IMR-90 (cell line): ENCODE measurements at regions not wholly inside any gene's neighbourhood (a gene's known extent, or its start where the extent isn't known, plus 50 kb on each side); places are given as distances from the start of the nearest gene placed in this dataset.

Source experiments
- BHLHE40 ChIP-seq: fragments of 150-350 bp; IDR thresholded peaks from 2 replicates; pipeline ENCODE4 v1.6.1; 2016; ENCODE audit warnings: mild to moderate bottlenecking, low read depth, low read length
- FOS ChIP-seq: fragments of 150-350 bp; IDR thresholded peaks from 2 replicates; pipeline ENCODE4 v1.6.1; 2016; ENCODE audit warnings: low read depth, low read length
- POLR2A ChIP-seq: IDR thresholded peaks from 2 replicates; pipeline ENCODE4 v1.6.1; 2012; ENCODE audit warnings: mild to moderate bottlenecking, low read depth, low read length
- RAD21 ChIP-seq: IDR thresholded peaks from 2 replicates; pipeline ENCODE4 v1.6.1; 2012; ENCODE audit warnings: low read length, improper control_type of control experiment
- RCOR1 ChIP-seq: IDR thresholded peaks from 2 replicates; pipeline ENCODE4 v1.6.1; 2012; ENCODE audit warnings: mild to moderate bottlenecking, low read length, improper control_type of control experiment; ENCODE audit not compliant: insufficient replicate concordance
- TF ChIP-seq, protein P1 (sequence below): conservative IDR thresholded peaks from 2 replicates; pipeline ENCODE4 v1.5.1; 2012; ENCODE audit warnings: mild to moderate bottlenecking, low read depth, low read length, improper control_type of control experiment

DNA sequence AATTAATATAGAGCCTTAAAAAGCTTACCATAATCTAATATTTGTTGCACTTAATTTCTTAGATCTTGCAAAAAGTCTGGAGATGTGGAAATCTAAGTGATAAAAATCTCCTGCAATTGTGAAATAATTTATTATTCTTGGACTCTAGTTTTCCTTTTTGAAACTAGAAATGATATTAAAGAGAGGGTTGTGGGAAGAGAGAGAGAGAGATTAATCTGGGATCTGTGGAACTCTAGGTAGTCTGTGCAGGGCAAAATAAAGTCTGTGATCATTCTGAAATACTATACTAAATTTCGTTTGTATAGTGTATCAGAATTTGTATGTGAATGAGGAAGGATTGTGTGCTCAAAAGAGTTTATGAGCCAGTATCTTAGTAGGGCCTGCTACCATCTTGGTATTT, 692.3 kb downstream of the RWDD3 start:
- no peak for TF ChIP-seq BHLHE40
- no peak for TF ChIP-seq POLR2A
- TF ChIP-seq, protein P1, sequence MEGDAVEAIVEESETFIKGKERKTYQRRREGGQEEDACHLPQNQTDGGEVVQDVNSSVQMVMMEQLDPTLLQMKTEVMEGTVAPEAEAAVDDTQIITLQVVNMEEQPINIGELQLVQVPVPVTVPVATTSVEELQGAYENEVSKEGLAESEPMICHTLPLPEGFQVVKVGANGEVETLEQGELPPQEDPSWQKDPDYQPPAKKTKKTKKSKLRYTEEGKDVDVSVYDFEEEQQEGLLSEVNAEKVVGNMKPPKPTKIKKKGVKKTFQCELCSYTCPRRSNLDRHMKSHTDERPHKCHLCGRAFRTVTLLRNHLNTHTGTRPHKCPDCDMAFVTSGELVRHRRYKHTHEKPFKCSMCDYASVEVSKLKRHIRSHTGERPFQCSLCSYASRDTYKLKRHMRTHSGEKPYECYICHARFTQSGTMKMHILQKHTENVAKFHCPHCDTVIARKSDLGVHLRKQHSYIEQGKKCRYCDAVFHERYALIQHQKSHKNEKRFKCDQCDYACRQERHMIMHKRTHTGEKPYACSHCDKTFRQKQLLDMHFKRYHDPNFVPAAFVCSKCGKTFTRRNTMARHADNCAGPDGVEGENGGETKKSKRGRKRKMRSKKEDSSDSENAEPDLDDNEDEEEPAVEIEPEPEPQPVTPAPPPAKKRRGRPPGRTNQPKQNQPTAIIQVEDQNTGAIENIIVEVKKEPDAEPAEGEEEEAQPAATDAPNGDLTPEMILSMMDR: no peak
- no peak for TF ChIP-seq RAD21
- TF ChIP-seq RCOR1: no peak
- no peak for TF ChIP-seq FOS
